HCT116 (cell line): ENCODE measurements at regions not wholly inside any gene's neighbourhood (a gene's known extent, or its start where the extent isn't known, plus 50 kb on each side); places are given as distances from the start of the nearest gene placed in this dataset.

Experiments
- ATAC-seq: fragments of 200-7000 bp; cut with Tn5 transposase; 2 replicates; pipeline ENCODE4 v1.9.1; 2020; ENCODE audit warnings: mild to moderate bottlenecking, moderate library complexity
- BruUV-seq: library from RNA; stranded (reverse); fragments of 400-500 nt; replicated peaks from 2 replicates; lab custom pipeline; 2021; lab: Mats Ljungman, UMichigan
- CTCF ChIA-PET: fragments of 300-600 bp; sonication (Branson Sonifier 250); formaldehyde crosslinking; loops from one replicate; lab custom pipeline; 2021; ENCODE audit warnings: antibody characterized with exemption; lab: Charles Lee
- POLR2A ChIA-PET: fragments of 300-600, 350-600 bp; sonication (Branson Sonifier 250); formaldehyde crosslinking; loops from one replicate; lab custom pipeline; 2021; ENCODE audit warnings: antibody characterized with exemption; lab: Charles Lee
- RAD21 ChIA-PET, 2 experiments: fragments of 300-600 bp; sonication (Branson Sonifier 250); formaldehyde crosslinking; loops; one replicate each; lab custom pipeline; 2023; ENCODE audit warnings: low total read pairs in 2 of 2; ENCODE audit not compliant: uncharacterized antibody in 2 of 2, unreplicated experiment in 2 of 2, low non-redundant PET in 1 of 2; lab: Charles Lee
- DNase-seq: peaks from one replicate; pipeline ENCODE4 v3.0.0-alpha.2; 2010; ENCODE audit warnings: low read depth, low spot score
- H2AFZ ChIP-seq: fragments of 200-600 bp; shearing (Covaris generic), sonication (generic); 2 replicates; pipeline ENCODE4 v1.6.1; 2017; ENCODE audit warnings: low read depth, mixed run types, mixed read lengths, antibody characterized with exemption, low read length; ENCODE audit not compliant: poor library complexity, severe bottlenecking
- H3K27ac ChIP-seq: 2 replicates; pipeline ENCODE4 v1.5.1; 2012; ENCODE audit warnings: low read depth, low read length
- H3K27me3 ChIP-seq: fragments of 200-600 bp; sonication (generic); 2 replicates; pipeline ENCODE4 v1.6.1; 2016; ENCODE audit warnings: mixed run types, low read length, mixed read lengths; ENCODE audit not compliant: insufficient read depth
- H3K36me3 ChIP-seq, 2 experiments: fragments of 200-500 bp in 1 of 2; fragments of 200-600 bp in 1 of 2; sonication (Bioruptor generic) in 1 of 2; sonication (generic) in 1 of 2; 2 replicates each; pipeline versions ENCODE4 v1.5.1 to v1.6.1; 2014 to 2016; ENCODE audit warnings: low read length in 2 of 2, inconsistent platforms in 1 of 2, mixed read lengths in 1 of 2, mixed run types in 1 of 2; ENCODE audit not compliant: insufficient read depth in 2 of 2, control insufficient read depth in 1 of 2
- H3K4me1 ChIP-seq, 2 experiments: fragments of 200-600 bp in 1 of 2; sonication (generic) in 1 of 2; 2 replicates each; pipeline versions ENCODE4 v1.5.1 to v1.6.1; 2012 to 2017; ENCODE audit warnings: low read length in 2 of 2, inconsistent platforms in 1 of 2, mild to moderate bottlenecking in 1 of 2, mixed read lengths in 1 of 2, mixed run types in 1 of 2, moderate library complexity in 1 of 2; ENCODE audit not compliant: insufficient read depth in 2 of 2, control insufficient read depth in 1 of 2
- H3K4me2 ChIP-seq: fragments of 200-600 bp; sonication (generic); 2 replicates; pipeline ENCODE4 v1.6.1; 2017; ENCODE audit warnings: mixed run types, low read length, mixed read lengths
- H3K4me3 ChIP-seq, 2 experiments: fragments of 200-600 bp in 1 of 2; sonication (generic) in 1 of 2; replicated peaks in 1 of 2; 2 replicates each; pipeline ENCODE4 v1.5.1; 2011 to 2016; ENCODE audit warnings: low read length in 2 of 2, control low read depth in 1 of 2, low read depth in 1 of 2, mild to moderate bottlenecking in 1 of 2, mixed read lengths in 1 of 2, mixed run types in 1 of 2
- H3K79me2 ChIP-seq: fragments of 200-600 bp; sonication (generic); 2 replicates; pipeline ENCODE4 v1.6.1; 2017; ENCODE audit warnings: mild to moderate bottlenecking, mixed run types, low read length, moderate library complexity, mixed read lengths; ENCODE audit not compliant: insufficient read depth
- H3K9ac ChIP-seq: fragments of 200-600 bp; sonication (generic); 2 replicates; pipeline ENCODE4 v1.6.1; 2016; ENCODE audit warnings: low read length, mixed read lengths
- H3K9me2 ChIP-seq: fragments of 200-600 bp; sonication (generic), shearing (Covaris generic); 2 replicates; pipeline ENCODE4 v1.6.1; 2017; ENCODE audit warnings: mixed run types, mild to moderate bottlenecking, moderate library complexity; ENCODE audit not compliant: insufficient read depth
- H3K9me3 ChIP-seq, 2 experiments: fragments of 200-500 bp in 1 of 2; fragments of 200-600 bp in 1 of 2; sonication (Bioruptor generic) in 1 of 2; sonication (generic) in 1 of 2; 2 replicates each; pipeline ENCODE4 v1.6.1; 2014 to 2017; ENCODE audit warnings: low read length in 2 of 2, mixed read lengths in 2 of 2, inconsistent platforms in 1 of 2, low read depth in 1 of 2, mild to moderate bottlenecking in 1 of 2, mixed run types in 1 of 2, moderate library complexity in 1 of 2; ENCODE audit not compliant: control insufficient read depth in 1 of 2, insufficient read depth in 1 of 2
- H4K20me1 ChIP-seq: fragments of 200-600 bp; sonication (generic), shearing (Covaris generic); 2 replicates; pipeline ENCODE4 v1.6.1; 2017; ENCODE audit warnings: mixed run types, mild to moderate bottlenecking, moderate library complexity; ENCODE audit not compliant: insufficient read depth
- CBX3 ChIP-seq: IDR thresholded peaks from 2 replicates; pipeline ENCODE4 v1.6.1; 2012; ENCODE audit warnings: low read depth
- CTCF ChIP-seq, 3 experiments: fragments of 200-600 bp in 1 of 3; sonication (generic) in 1 of 3; IDR thresholded peaks in 2 of 3; conservative IDR thresholded peaks in 1 of 3; 2 replicates each; pipeline ENCODE4 v1.5.1; 2012 to 2017; ENCODE audit warnings: low read depth in 2 of 3, low read length in 2 of 3, antibody characterized with exemption in 1 of 3, borderline replicate concordance in 1 of 3, control low read depth in 1 of 3, mild to moderate bottlenecking in 1 of 3, mixed read lengths in 1 of 3, mixed run types in 1 of 3, moderate library complexity in 1 of 3; ENCODE audit not compliant: insufficient read depth in 1 of 3
- ELF1 ChIP-seq: IDR thresholded peaks from 2 replicates; pipeline ENCODE4 v1.6.1; 2012; ENCODE audit warnings: low read depth, borderline replicate concordance
- EZH2phosphoT487 ChIP-seq: fragments of 200-600 bp; IDR thresholded peaks from 2 replicates; pipeline ENCODE4 v1.6.1; 2018; ENCODE audit warnings: antibody characterized with exemption, borderline replicate concordance
- JUND ChIP-seq: IDR thresholded peaks from 2 replicates; pipeline ENCODE4 v1.6.1; 2012
- MAX ChIP-seq: IDR thresholded peaks from 2 replicates; pipeline ENCODE4 v1.6.1; 2012
- REST ChIP-seq: IDR thresholded peaks from 2 replicates; pipeline ENCODE4 v1.6.1; 2012; ENCODE audit warnings: low read depth
- ZBTB33 ChIP-seq: IDR thresholded peaks from 2 replicates; pipeline ENCODE4 v1.6.1; 2011; ENCODE audit warnings: mild to moderate bottlenecking, low read length, moderate library complexity; ENCODE audit not compliant: insufficient replicate concordance; ENCODE audit errors: extremely low read depth
- ZFX ChIP-seq: fragments of 450-650 bp; IDR thresholded peaks from 2 replicates; pipeline ENCODE4 v1.6.1; 2017
- intact Hi-C: fragments of 100-400 bp; cut with micrococcal nuclease; formaldehyde crosslinking; loops from 2 replicates; pipeline ENCODE4 v1.10.0; 2022

- TF ChIP-seq CTCF (IDR thresholded peaks at IDR 0.05 in 2 of 3, conservative IDR thresholded peaks at IDR 0.05 in 1 of 3; ENCODE audit: borderline replicate concordance in 1 of 3, insufficient read depth in 1 of 3, low read depth in 2 of 3, low read length in 2 of 3), result peak; percentile 21 to 45 (median 42); a peak in 3 of 6 replicates
- TF ChIP-seq EZH2phosphoT487, result no peak
- no peak for TF ChIP-seq CBX3
- no peak for TF ChIP-seq ZBTB33
These were observed 493.8 kb downstream of the UTRN start (continued) for GRCh38 chr6:144778773-144779492.

- no TSS peak for BruUV-seq
- no peak for TF ChIP-seq ELF1
- TF ChIP-seq ZFX, result no peak
- TF ChIP-seq CTCF (IDR thresholded peaks at IDR 0.05 in 2 of 3, conservative IDR thresholded peaks at IDR 0.05 in 1 of 3; ENCODE audit: borderline replicate concordance in 1 of 3, insufficient read depth in 1 of 3, low read depth in 2 of 3, low read length in 2 of 3), result no peak
- no peak for TF ChIP-seq EZH2phosphoT487
- no peak for TF ChIP-seq MAX
- TF ChIP-seq ZBTB33, result no peak
- TF ChIP-seq REST, result no peak
- no peak for TF ChIP-seq JUND
These were observed 496.7 kb downstream of the UTRN start for GRCh38 chr6:144781836-144782235.

More at GRCh38 chr6:144781836-144782235, 496.7 kb downstream of the UTRN start:
- Histone ChIP-seq H3K79me2 (no peaks in the 10 kb centered on the region), H3K36me3 (no peaks in the 10 kb centered on the region), H3K4me1 (peaks cover 0 to 8% of the 10 kb centered on the region in 2 experiments; a peak in 1 of 4 replicates), H4K20me1 (no peaks in the 10 kb centered on the region), H2AFZ (no peak overlapping the region), H3K27ac (no peak overlapping the region), H3K4me3 (no peak overlapping the region), H3K9me2 (no peaks in the 10 kb centered on the region; the same call in 1 of the 2 replicates), H3K27me3 (no peaks in the 10 kb centered on the region), H3K4me2 (no peak overlapping the region), H3K9ac (no peak overlapping the region), H3K9me3 (no peaks in the 10 kb centered on the region)
- DNase-seq (no peak), ATAC-seq (no peak)
- CTCF ChIA-PET, result no interaction called here
- POLR2A ChIA-PET, result no interaction called here
- RAD21 ChIA-PET, result no interaction called here
- intact Hi-C loops, result no loop called here
